ENCODE measurements at regions not wholly inside any gene's neighbourhood (a gene's known extent, or its start where the extent isn't known, plus 50 kb on each side); places are given as distances from the start of the nearest gene placed in this dataset.
"Not testable (repeated sequence)": the region's sequence is repeated elsewhere in the genome, so short reads cannot be mapped to it uniquely, and the experiment has no call there.

- no peaks in the 10 kb centered on the region; the same call in 1 of the 2 replicates for H3K27me3 Mint-ChIP-seq (ENCODE audit: insufficient read depth)
- no peak for TF ChIP-seq CTCF (IDR thresholded peaks at IDR 0.05)
- peak overlapping the region; percentile 83; the same call in 1 of the 2 replicates for H3K4me3 Mint-ChIP-seq
- H3K4me1 Mint-ChIP-seq (ENCODE audit: low read depth): peaks cover 46% of the 10 kb centered on the region
- peaks cover 3% of the 10 kb centered on the region; the same call in 1 of the 2 replicates for H3K9me3 Mint-ChIP-seq
- no peaks in the 10 kb centered on the region; the same call in none of the 2 replicates for H3K36me3 Mint-ChIP-seq (ENCODE audit: low read depth)
- no peak for DNase-seq
- peak overlapping the region; percentile 92 for H3K27ac Mint-ChIP-seq
Measured at GRCh38 chr16:29198731-29199521, 207.6 kb downstream of the NPIPB11 start.

- H3K27ac Mint-ChIP-seq: no peak overlapping the region
- no peak for DNase-seq
- no peak for TF ChIP-seq CTCF (IDR thresholded peaks at IDR 0.05)
- H3K27me3 Mint-ChIP-seq (ENCODE audit: insufficient read depth): no peaks in the 10 kb centered on the region; the same call in 1 of the 2 replicates
- H3K9me3 Mint-ChIP-seq: peaks cover 3% of the 10 kb centered on the region; the same call in 1 of the 2 replicates
- H3K36me3 Mint-ChIP-seq (ENCODE audit: low read depth): no peaks in the 10 kb centered on the region; the same call in none of the 2 replicates
- peaks cover 46% of the 10 kb centered on the region for H3K4me1 Mint-ChIP-seq (ENCODE audit: low read depth)
- H3K4me3 Mint-ChIP-seq: no peak overlapping the region
Measured at GRCh38 chr16:29198231-29198630, 208.3 kb downstream of the NPIPB11 start.

- not testable (repeated sequence) for DNase-seq; H3K4me3 Mint-ChIP-seq; H3K36me3 Mint-ChIP-seq (ENCODE audit: low read depth); H3K27ac Mint-ChIP-seq; H3K9me3 Mint-ChIP-seq; H3K27me3 Mint-ChIP-seq (ENCODE audit: insufficient read depth)
- peaks cover 46% of the 10 kb centered on the region for H3K4me1 Mint-ChIP-seq (ENCODE audit: low read depth)
Measured at GRCh38 chr16:29197494-29198100, 208.9 kb downstream of the NPIPB11 start.

- H3K9me3 Mint-ChIP-seq; DNase-seq; H3K36me3 Mint-ChIP-seq (ENCODE audit: low read depth); H3K27me3 Mint-ChIP-seq (ENCODE audit: insufficient read depth); H3K4me3 Mint-ChIP-seq; H3K27ac Mint-ChIP-seq: not testable (repeated sequence)
- peaks cover 37% of the 10 kb centered on the region for H3K4me1 Mint-ChIP-seq (ENCODE audit: low read depth)
Measured at GRCh38 chr16:29196746-29197145, 209.8 kb downstream of the NPIPB11 start.

GRCh38 chr16:29195116-29195872, 210.4 kb downstream of the LAT start:
- H3K9me3 Mint-ChIP-seq; H3K27me3 Mint-ChIP-seq (ENCODE audit: insufficient read depth); H3K36me3 Mint-ChIP-seq (ENCODE audit: low read depth): not testable (repeated sequence)
- peak overlapping the region; percentile 85 for H3K4me3 Mint-ChIP-seq
- H3K4me1 Mint-ChIP-seq (ENCODE audit: low read depth): peaks cover 24% of the 10 kb centered on the region
- peak; percentile 67 for DNase-seq
- peak overlapping the region; percentile 85 for H3K27ac Mint-ChIP-seq

GRCh38 chr16:29194185-29194844, 209.5 kb downstream of the LAT start:
- H3K27ac Mint-ChIP-seq, H3K9me3 Mint-ChIP-seq: not testable (repeated sequence)

GRCh38 chr16:29193634-29194033, 208.8 kb downstream of the LAT start:
- not testable (repeated sequence) for H3K9me3 Mint-ChIP-seq; H3K27ac Mint-ChIP-seq; H3K27me3 Mint-ChIP-seq (ENCODE audit: insufficient read depth); H3K4me3 Mint-ChIP-seq; H3K36me3 Mint-ChIP-seq (ENCODE audit: low read depth); DNase-seq
- peaks cover 12% of the 10 kb centered on the region for H3K4me1 Mint-ChIP-seq (ENCODE audit: low read depth)

More at GRCh38 chr16:29194185-29194844, 209.5 kb downstream of the LAT start:
- H3K4me1 Mint-ChIP-seq (ENCODE audit: low read depth): peaks cover 14% of the 10 kb centered on the region
- H3K36me3 Mint-ChIP-seq (ENCODE audit: low read depth); H3K27me3 Mint-ChIP-seq (ENCODE audit: insufficient read depth); H3K4me3 Mint-ChIP-seq; DNase-seq: not testable (repeated sequence)

- peaks cover 12% of the 10 kb centered on the region for H3K4me1 Mint-ChIP-seq (ENCODE audit: low read depth)
- H3K27me3 Mint-ChIP-seq (ENCODE audit: insufficient read depth); H3K27ac Mint-ChIP-seq; H3K9me3 Mint-ChIP-seq; H3K36me3 Mint-ChIP-seq (ENCODE audit: low read depth); H3K4me3 Mint-ChIP-seq; DNase-seq: not testable (repeated sequence)
Measured at GRCh38 chr16:29193248-29193574, 208.4 kb downstream of the LAT start.

All from HFFc6 (cell line).